Coronary artery (tissue), 2 donors: ENCODE measurements at regions not wholly inside any gene's neighbourhood (a gene's known extent, or its start where the extent isn't known, plus 50 kb on each side); places are given as distances from the start of the nearest gene placed in this dataset.

Source experiments
- DNase-seq: peaks from one replicate; pipeline ENCODE4 v3.0.0-alpha.2; 2017; ENCODE audit warnings: low spot score
- H3K27ac ChIP-seq, 2 donors: fragments of 200-600 bp; sonication (generic); one replicate each; pipeline ENCODE4 v1.5.1; 2016 to 2019
- H3K4me3 ChIP-seq: fragments of 200-600 bp; sonication (generic); 2 replicates; pipeline ENCODE4 v1.5.1; 2016; ENCODE audit warnings: mild to moderate bottlenecking, moderate library complexity
- TF ChIP-seq, protein P1 (sequence below): fragments of 200-600 bp; sonication (generic); IDR thresholded peaks from one replicate; pipeline ENCODE4 v1.5.1; 2019; ENCODE audit warnings: antibody characterized with exemption

DNA sequence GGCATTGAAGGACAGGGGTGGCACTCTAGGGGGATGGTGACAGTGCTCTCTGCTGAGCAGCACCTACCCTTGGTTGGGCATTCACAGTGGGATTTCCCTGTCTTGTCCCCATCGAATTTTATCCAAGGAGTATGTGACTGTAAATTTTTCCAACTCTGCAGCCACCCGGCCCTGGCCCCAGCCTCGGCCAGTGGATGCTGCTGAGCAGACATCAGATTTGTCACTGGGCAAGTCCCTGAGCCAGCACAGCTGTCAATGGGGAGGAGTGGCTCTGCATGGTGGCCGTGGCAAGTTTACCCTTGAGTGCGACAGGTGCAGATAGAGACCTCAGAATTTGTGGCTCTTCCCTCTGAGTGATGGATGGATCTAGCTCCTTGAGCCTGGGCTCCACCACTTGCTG, 240.2 kb upstream of the CSF3R start:
- H3K27ac ChIP-seq, result no peak overlapping the region
- TF ChIP-seq, protein P1, sequence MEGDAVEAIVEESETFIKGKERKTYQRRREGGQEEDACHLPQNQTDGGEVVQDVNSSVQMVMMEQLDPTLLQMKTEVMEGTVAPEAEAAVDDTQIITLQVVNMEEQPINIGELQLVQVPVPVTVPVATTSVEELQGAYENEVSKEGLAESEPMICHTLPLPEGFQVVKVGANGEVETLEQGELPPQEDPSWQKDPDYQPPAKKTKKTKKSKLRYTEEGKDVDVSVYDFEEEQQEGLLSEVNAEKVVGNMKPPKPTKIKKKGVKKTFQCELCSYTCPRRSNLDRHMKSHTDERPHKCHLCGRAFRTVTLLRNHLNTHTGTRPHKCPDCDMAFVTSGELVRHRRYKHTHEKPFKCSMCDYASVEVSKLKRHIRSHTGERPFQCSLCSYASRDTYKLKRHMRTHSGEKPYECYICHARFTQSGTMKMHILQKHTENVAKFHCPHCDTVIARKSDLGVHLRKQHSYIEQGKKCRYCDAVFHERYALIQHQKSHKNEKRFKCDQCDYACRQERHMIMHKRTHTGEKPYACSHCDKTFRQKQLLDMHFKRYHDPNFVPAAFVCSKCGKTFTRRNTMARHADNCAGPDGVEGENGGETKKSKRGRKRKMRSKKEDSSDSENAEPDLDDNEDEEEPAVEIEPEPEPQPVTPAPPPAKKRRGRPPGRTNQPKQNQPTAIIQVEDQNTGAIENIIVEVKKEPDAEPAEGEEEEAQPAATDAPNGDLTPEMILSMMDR, result no peak
- no peak overlapping the region for H3K4me3 ChIP-seq
- DNase-seq, result peak; percentile 59

DNA sequence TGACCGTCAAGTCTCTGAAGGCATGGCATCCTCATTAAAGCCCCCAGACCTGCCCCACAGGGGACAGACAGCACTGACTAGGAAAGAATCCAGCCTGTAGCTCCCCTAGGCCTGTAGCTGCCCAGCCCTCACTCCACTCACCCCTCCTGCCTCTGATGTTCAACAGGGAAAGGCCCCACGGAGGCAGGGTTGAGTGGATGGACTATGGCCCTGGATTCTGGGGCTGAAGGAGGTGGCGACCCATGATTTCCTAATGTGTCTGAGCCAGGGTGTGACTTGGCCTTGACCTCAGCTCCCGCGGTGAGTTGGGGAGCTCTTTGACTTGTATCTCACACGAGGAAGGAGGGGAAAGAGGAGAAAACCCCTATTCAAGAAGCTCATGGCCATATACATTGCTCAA, 238.5 kb upstream of the CSF3R start:
- Histone ChIP-seq H3K4me3 (no peak overlapping the region), H3K27ac (no peak overlapping the region)
- no peak for DNase-seq
- TF ChIP-seq, protein P1, result no peak

DNA sequence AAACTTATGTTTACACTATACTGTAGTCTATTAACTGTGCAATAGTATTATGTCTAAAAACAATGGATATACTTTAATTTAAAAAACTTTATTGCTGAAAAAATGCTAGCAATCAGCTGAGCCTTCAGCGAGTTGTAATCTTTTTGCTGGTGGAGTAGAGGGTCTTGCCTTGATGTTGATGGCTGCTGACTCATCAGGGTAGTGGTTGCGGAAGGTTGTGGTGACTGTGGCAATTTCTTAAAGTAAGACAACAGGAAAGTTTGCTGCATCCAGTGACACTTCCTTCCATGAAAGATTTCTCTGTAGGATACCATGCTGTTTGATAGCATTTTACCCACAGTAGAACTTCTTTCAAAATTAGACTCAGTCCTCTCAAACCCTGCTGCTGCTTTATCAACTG, 234.7 kb upstream of the CSF3R start:
- TF ChIP-seq, protein P1, result no peak

DNA sequence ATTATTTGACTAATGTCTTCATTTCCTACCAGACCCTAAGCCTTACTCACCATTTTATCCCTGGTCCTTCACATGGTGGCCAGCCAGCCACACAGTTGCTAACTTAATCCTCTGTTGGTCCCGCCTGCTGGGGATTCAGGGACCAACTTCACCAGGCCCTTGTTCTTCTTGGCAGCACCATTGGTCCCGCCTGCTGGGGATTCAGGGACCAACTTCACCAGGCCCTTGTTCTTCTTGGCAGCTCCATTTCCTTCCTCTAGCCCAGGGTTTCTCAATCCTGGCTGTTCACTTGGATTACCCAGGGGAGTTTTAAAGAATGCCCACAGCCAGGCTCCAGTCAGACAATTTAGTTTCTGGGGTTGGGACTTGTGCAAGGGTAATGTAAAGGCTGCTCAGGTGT, 233.1 kb upstream of the CSF3R start:
- DNase-seq, result no peak
- Histone ChIP-seq H3K4me3 (no peak overlapping the region), H3K27ac (no peak overlapping the region)
- TF ChIP-seq, protein P1, result no peak

More for the DNA sequence above, 234.7 kb upstream of the CSF3R start:
- Histone ChIP-seq H3K27ac (no peak overlapping the region), H3K4me3 (no peak overlapping the region)
- no peak for DNase-seq

DNA sequence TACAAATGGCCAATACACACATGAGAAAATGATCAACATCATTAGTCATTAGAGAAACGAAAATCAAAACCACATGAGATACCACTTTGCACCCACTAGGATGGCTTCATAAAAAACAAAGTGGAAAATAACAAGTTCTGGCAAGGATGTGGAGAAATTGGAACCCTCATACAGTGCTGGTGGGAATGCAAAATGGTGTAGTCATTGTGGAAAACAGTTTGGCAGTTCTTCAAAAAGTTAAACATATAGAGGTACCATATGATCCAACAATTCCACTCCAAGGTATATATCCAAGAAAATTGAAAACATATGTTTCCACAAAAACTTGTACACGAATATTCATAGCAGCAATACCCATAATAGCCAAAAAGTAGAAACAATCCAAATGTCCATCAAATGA, 231.6 kb upstream of the CSF3R start:
- TF ChIP-seq, protein P1, result no peak
- Histone ChIP-seq H3K4me3 (no peak overlapping the region), H3K27ac (no peak overlapping the region)
- DNase-seq, result no peak

DNA sequence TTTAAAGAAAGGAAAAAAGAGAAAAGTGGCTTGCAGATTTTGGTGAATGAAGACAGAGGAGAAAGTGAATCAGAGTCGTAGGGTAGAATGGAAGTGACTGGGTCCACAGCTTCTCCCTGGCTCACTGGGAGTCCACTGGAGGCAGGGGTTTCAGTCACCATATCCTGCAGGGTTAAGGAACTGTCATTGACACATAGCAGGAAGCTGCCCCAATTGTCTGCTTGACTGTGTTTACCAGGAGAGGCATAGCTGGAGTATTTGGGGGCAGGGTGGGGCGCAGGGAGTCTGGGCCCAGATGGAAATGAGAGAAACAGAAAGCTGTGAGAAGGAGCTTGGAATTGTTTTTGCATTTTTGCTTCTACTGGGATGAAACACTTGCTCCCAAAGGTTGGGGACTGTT, 228.8 kb upstream of the CSF3R start:
- no peak overlapping the region for H3K27ac ChIP-seq
- no peak for DNase-seq
- TF ChIP-seq, protein P1, result no peak
- H3K4me3 ChIP-seq, result no peak overlapping the region

DNA sequence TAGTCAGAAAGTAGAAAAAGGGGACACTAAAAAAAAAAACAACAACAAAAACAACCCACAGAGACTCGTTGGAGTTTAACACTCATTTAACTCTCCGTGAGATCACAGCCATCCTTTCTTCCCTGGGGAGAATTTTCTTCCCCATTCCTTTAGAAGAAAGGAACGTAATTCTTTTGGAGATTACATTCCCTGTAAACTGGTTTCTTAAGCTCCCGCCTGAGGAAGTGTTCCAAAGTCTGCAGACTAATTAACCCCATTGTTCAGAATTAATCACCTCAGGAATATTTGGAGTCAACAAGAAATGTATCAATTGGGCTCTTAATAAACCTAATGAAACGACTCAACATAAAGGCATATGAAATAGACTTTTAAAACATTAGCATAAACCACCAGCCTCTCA, 228.2 kb upstream of the CSF3R start:
- no peak for DNase-seq
- Histone ChIP-seq H3K4me3 (no peak overlapping the region), H3K27ac (no peak overlapping the region)
- TF ChIP-seq, protein P1, result no peak
